Right lung (tissue), 2 donors: ENCODE measurements at regions not wholly inside any gene's neighbourhood (a gene's known extent, or its start where the extent isn't known, plus 50 kb on each side); places are given as distances from the start of the nearest gene placed in this dataset.
A peak's percentile ranks its signal among the peaks of the same experiment; 100 is the strongest.

Experiments used
- DNase-seq, 2 donors: peaks; one replicate each; pipeline ENCODE4 v3.0.0-alpha.2; 2013

GRCh38 chr4:129546531-129546930 is 450.6 kb downstream of the C4orf33 start:
- no peak for DNase-seq

- no peak for DNase-seq
Observed at GRCh38 chr4:129550281-129550785, 454.4 kb downstream of the C4orf33 start.

GRCh38 chr4:129561280-129561679 is 465.3 kb downstream of the C4orf33 start:
- no peak for DNase-seq

- no peak for DNase-seq
Observed at GRCh38 chr4:129561886-129562671, 466.1 kb downstream of the C4orf33 start.

- DNase-seq: no peak
Observed at GRCh38 chr4:129565214-129565613, 469.3 kb downstream of the C4orf33 start.

GRCh38 chr4:129570326-129570725 is 474.4 kb downstream of the C4orf33 start:
- no peak for DNase-seq

GRCh38 chr4:129578336-129578735 is 482.4 kb downstream of the C4orf33 start:
- no peak for DNase-seq

GRCh38 chr4:129581305-129581704 is 485.4 kb downstream of the C4orf33 start:
- DNase-seq: no peak

GRCh38 chr4:129583868-129584267 is 487.9 kb downstream of the C4orf33 start:
- no peak for DNase-seq

- no peak for DNase-seq
Observed at GRCh38 chr4:129598582-129598981, 502.6 kb downstream of the C4orf33 start.

- no peak for DNase-seq
Observed at GRCh38 chr4:129600898-129601297, 504.9 kb downstream of the C4orf33 start.

GRCh38 chr4:129602447-129602846 is 506.5 kb downstream of the C4orf33 start:
- DNase-seq: no peak

- no peak for DNase-seq
Observed at GRCh38 chr4:129603241-129603931, 507.4 kb downstream of the C4orf33 start.

GRCh38 chr4:129604632-129605255 is 508.8 kb downstream of the C4orf33 start:
- no peak for DNase-seq

- no peak for DNase-seq
Observed at GRCh38 chr4:129614611-129615010, 518.7 kb downstream of the C4orf33 start.

GRCh38 chr4:129622566-129622965 is 526.6 kb downstream of the C4orf33 start:
- no peak for DNase-seq

- DNase-seq: no peak
Observed at GRCh38 chr4:129623233-129623875, 527.4 kb downstream of the C4orf33 start.

GRCh38 chr4:129641179-129641578 is 545.2 kb downstream of the C4orf33 start:
- DNase-seq: peak; percentile 8 to 17

- DNase-seq: peak; percentile 4 to 10
Observed at GRCh38 chr4:129645461-129645860, 549.5 kb downstream of the C4orf33 start.

- DNase-seq: no peak
Observed at GRCh38 chr4:129668092-129668491, 572.1 kb downstream of the C4orf33 start.

- DNase-seq: no peak
Observed at GRCh38 chr4:129672941-129673340, 577.0 kb downstream of the C4orf33 start.

GRCh38 chr4:129675036-129675435 is 579.1 kb downstream of the C4orf33 start:
- DNase-seq: no peak
